ENCODE measurements at regions not wholly inside any gene's neighbourhood (a gene's known extent, or its start where the extent isn't known, plus 50 kb on each side); places are given as distances from the start of the nearest gene placed in this dataset.

GRCh38 chrX:22343192-22343591 is 70.5 kb downstream of the CBLL2 start:
- Mint-ChIP-seq H3K4me3 (no peak overlapping the region), H3K36me3 (ENCODE audit: low read depth) (no peaks in the 10 kb centered on the region), H3K9me3 (no peaks in the 10 kb centered on the region), H3K27ac (no peak overlapping the region), H3K4me1 (ENCODE audit: low read depth) (peaks cover 21% of the 10 kb centered on the region; the same call in 1 of the 2 replicates), H3K27me3 (ENCODE audit: insufficient read depth) (no peaks in the 10 kb centered on the region)
- TF ChIP-seq, protein P1, sequence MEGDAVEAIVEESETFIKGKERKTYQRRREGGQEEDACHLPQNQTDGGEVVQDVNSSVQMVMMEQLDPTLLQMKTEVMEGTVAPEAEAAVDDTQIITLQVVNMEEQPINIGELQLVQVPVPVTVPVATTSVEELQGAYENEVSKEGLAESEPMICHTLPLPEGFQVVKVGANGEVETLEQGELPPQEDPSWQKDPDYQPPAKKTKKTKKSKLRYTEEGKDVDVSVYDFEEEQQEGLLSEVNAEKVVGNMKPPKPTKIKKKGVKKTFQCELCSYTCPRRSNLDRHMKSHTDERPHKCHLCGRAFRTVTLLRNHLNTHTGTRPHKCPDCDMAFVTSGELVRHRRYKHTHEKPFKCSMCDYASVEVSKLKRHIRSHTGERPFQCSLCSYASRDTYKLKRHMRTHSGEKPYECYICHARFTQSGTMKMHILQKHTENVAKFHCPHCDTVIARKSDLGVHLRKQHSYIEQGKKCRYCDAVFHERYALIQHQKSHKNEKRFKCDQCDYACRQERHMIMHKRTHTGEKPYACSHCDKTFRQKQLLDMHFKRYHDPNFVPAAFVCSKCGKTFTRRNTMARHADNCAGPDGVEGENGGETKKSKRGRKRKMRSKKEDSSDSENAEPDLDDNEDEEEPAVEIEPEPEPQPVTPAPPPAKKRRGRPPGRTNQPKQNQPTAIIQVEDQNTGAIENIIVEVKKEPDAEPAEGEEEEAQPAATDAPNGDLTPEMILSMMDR (IDR thresholded peaks at IDR 0.05), result no peak
- no peak for DNase-seq

- Mint-ChIP-seq H3K4me1 (ENCODE audit: low read depth) (no peaks in the 10 kb centered on the region), H3K27me3 (ENCODE audit: insufficient read depth) (peaks cover 3% of the 10 kb centered on the region; the same call in 1 of the 2 replicates), H3K27ac (no peak overlapping the region), H3K4me3 (no peak overlapping the region), H3K36me3 (ENCODE audit: low read depth) (no peaks in the 10 kb centered on the region), H3K9me3 (no peaks in the 10 kb centered on the region)
- TF ChIP-seq, protein P1 (IDR thresholded peaks at IDR 0.05), result no peak
- no peak for DNase-seq
These were observed 73.2 kb downstream of the CBLL2 start for GRCh38 chrX:22345884-22346283.

- Mint-ChIP-seq H3K36me3 (ENCODE audit: low read depth) (no peaks in the 10 kb centered on the region), H3K27ac (no peak overlapping the region), H3K4me1 (ENCODE audit: low read depth) (peaks cover 8% of the 10 kb centered on the region), H3K4me3 (no peak overlapping the region), H3K27me3 (ENCODE audit: insufficient read depth) (peaks cover 3% of the 10 kb centered on the region; the same call in 1 of the 2 replicates), H3K9me3 (no peaks in the 10 kb centered on the region)
- TF ChIP-seq, protein P1 (IDR thresholded peaks at IDR 0.05), result no peak
- no peak for DNase-seq
These were observed 74.8 kb downstream of the CBLL2 start for GRCh38 chrX:22347491-22347890.

DNA sequence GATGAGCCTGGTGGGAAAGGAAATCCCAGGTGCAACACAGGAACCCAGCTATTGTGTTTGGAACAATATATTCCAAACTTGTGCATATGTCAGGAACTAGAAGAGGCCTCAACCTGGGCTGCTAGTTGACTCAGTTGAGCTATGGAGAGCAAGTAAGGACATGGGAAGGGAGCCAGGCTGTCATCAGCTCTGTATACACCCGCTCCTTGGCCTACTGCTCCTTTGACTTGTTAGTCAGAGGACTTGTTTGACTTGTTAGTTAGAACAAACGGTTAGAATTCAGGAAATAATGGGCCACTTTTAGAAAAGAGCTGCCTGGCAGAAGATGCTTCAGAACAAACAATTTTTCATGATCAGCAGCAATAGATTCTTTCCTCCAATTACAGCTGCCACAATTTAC is 76.4 kb downstream of the CBLL2 start:
- H3K4me1 Mint-ChIP-seq (ENCODE audit: low read depth), result peaks cover 8% of the 10 kb centered on the region
- H3K4me3 Mint-ChIP-seq, result no peak overlapping the region
- no peaks in the 10 kb centered on the region for H3K9me3 Mint-ChIP-seq
- TF ChIP-seq, protein P1 (IDR thresholded peaks at IDR 0.05), result no peak
- no peak for DNase-seq
- H3K36me3 Mint-ChIP-seq (ENCODE audit: low read depth), result no peaks in the 10 kb centered on the region
- H3K27me3 Mint-ChIP-seq (ENCODE audit: insufficient read depth), result peaks cover 3% of the 10 kb centered on the region; the same call in 1 of the 2 replicates
- no peak overlapping the region for H3K27ac Mint-ChIP-seq

GRCh38 chrX:22351076-22351475 is 78.4 kb downstream of the CBLL2 start:
- TF ChIP-seq, protein P1 (IDR thresholded peaks at IDR 0.05), result no peak
- Mint-ChIP-seq H3K4me1 (ENCODE audit: low read depth) (peaks cover 8% of the 10 kb centered on the region), H3K4me3 (no peak overlapping the region), H3K9me3 (no peaks in the 10 kb centered on the region), H3K27me3 (ENCODE audit: insufficient read depth) (peaks cover 3% of the 10 kb centered on the region; the same call in 1 of the 2 replicates), H3K36me3 (ENCODE audit: low read depth) (no peaks in the 10 kb centered on the region), H3K27ac (no peak overlapping the region)
- no peak for DNase-seq

DNA sequence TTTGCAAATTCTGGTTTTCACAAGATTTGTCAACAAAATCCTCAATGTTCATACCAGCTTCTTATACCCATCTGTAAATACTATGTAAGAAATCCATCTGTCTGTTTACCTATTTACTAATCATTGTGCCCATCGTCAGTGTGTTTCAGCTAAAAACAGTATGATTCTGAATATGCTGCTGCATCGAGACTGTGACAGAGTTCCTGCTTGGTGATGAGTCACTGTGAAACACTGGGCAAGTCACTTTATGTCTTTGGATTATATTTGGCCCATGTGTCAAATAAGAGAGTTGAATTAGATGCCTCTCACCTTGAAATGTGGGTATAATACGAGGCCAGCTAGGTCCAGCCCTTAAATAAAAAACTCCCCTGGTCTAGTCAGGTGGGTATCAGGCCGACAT is 79.3 kb downstream of the CBLL2 start:
- H3K27ac Mint-ChIP-seq, result no peak overlapping the region
- H3K36me3 Mint-ChIP-seq (ENCODE audit: low read depth), result no peaks in the 10 kb centered on the region
- H3K27me3 Mint-ChIP-seq (ENCODE audit: insufficient read depth), result peaks cover 3% of the 10 kb centered on the region; the same call in 1 of the 2 replicates
- TF ChIP-seq, protein P1 (IDR thresholded peaks at IDR 0.05), result no peak
- H3K4me3 Mint-ChIP-seq, result no peak overlapping the region
- peaks cover 8% of the 10 kb centered on the region for H3K4me1 Mint-ChIP-seq (ENCODE audit: low read depth)
- no peak for DNase-seq
- H3K9me3 Mint-ChIP-seq, result no peaks in the 10 kb centered on the region
